IMR-90 (cell line): ENCODE measurements at regions not wholly inside any gene's neighbourhood (a gene's known extent, or its start where the extent isn't known, plus 50 kb on each side); places are given as distances from the start of the nearest gene placed in this dataset.

Experiments used
- ATAC-seq: fragments of 200-7000 bp; cut with Tn5 transposase; 2 replicates; pipeline ENCODE4 v1.9.1; 2020; ENCODE audit warnings: low read depth, mild to moderate bottlenecking, moderate library complexity
- BruUV-seq: library from RNA; stranded (reverse); fragments of 400-500 nt; replicated peaks from 2 replicates; lab custom pipeline; 2021; lab: Mats Ljungman, UMichigan
- CTCF ChIA-PET: fragments of 300-600 bp; formaldehyde crosslinking; extraction: SDS; loops from one replicate; lab custom pipeline; 2021; ENCODE audit warnings: antibody characterized with exemption; lab: Yijun Ruan, JAX
- POLR2A ChIA-PET: fragments of 300-600 bp; sonication (Branson Sonifier 250); formaldehyde crosslinking; loops from one replicate; lab custom pipeline; 2022; ENCODE audit warnings: antibody characterized with exemption; ENCODE audit not compliant: unreplicated experiment; lab: Charles Lee
- DNase-seq: peaks from one replicate; pipeline ENCODE4 v3.0.0; 2013
- H2AFZ ChIP-seq: replicated peaks from 2 replicates; pipeline ENCODE3; 2013; ENCODE audit warnings: low read length, mild to moderate bottlenecking; ENCODE audit not compliant: poor library complexity
- H2AK5ac ChIP-seq: 2 replicates; pipeline ENCODE4 v1.6.1; 2013; ENCODE audit warnings: low read depth, low read length, inconsistent platforms
- H2AK9ac ChIP-seq: replicated peaks from 2 replicates; pipeline ENCODE3; 2013; ENCODE audit warnings: mild to moderate bottlenecking, low read depth, low read length, moderate library complexity; ENCODE audit not compliant: poor library complexity
- H2BK120ac ChIP-seq: 2 replicates; pipeline ENCODE4 v1.6.1; 2013; ENCODE audit warnings: low read depth, low read length, inconsistent platforms
- H2BK15ac ChIP-seq: 3 replicates; pipeline ENCODE4 v1.6.1; 2013; ENCODE audit warnings: low read depth, low read length, inconsistent platforms
- H2BK20ac ChIP-seq: 2 replicates; pipeline ENCODE4 v1.6.1; 2013; ENCODE audit warnings: low read depth, mild to moderate bottlenecking, inconsistent platforms, low read length, moderate library complexity
- H2BK5ac ChIP-seq: 2 replicates; pipeline ENCODE4 v1.6.1; 2013; ENCODE audit warnings: mild to moderate bottlenecking, low read depth, low read length, inconsistent platforms; ENCODE audit not compliant: poor library complexity, severe bottlenecking
- H3K14ac ChIP-seq: replicated peaks from 2 replicates; pipeline ENCODE4 v1.6.1; 2013; ENCODE audit warnings: low read depth, low read length, inconsistent platforms
- H3K18ac ChIP-seq: 2 replicates; pipeline ENCODE4 v1.6.1; 2013; ENCODE audit warnings: low read depth, low read length, control low read depth
- H3K23ac ChIP-seq: 2 replicates; pipeline ENCODE4 v1.6.1; 2013; ENCODE audit warnings: low read depth, low read length, inconsistent platforms
- H3K27ac ChIP-seq: 2 replicates; pipeline ENCODE4 v1.5.1; 2013; ENCODE audit warnings: mild to moderate bottlenecking, control low read depth, low read length; ENCODE audit not compliant: insufficient read depth
- H3K27me3 ChIP-seq: 2 replicates; pipeline ENCODE4 v1.6.1; 2013; ENCODE audit warnings: low read length; ENCODE audit not compliant: control insufficient read depth, insufficient read depth
- H3K36me3 ChIP-seq: 2 replicates; pipeline ENCODE4 v1.6.1; 2013; ENCODE audit warnings: low read length, mixed read lengths; ENCODE audit not compliant: control insufficient read depth, insufficient read depth
- H3K4ac ChIP-seq: 2 replicates; pipeline ENCODE4 v1.6.1; 2013; ENCODE audit warnings: low read depth, low read length, inconsistent platforms
- H3K4me1 ChIP-seq: 2 replicates; pipeline ENCODE4 v1.6.1; 2013; ENCODE audit warnings: low read length, mixed read lengths; ENCODE audit not compliant: control insufficient read depth, insufficient read depth
- H3K4me2 ChIP-seq: 2 replicates; pipeline ENCODE4 v1.6.1; 2013; ENCODE audit warnings: low read depth, mild to moderate bottlenecking, control low read depth, low read length, moderate library complexity
- H3K4me3 ChIP-seq: 2 replicates; pipeline ENCODE4 v1.5.1; 2013; ENCODE audit warnings: low read depth, mild to moderate bottlenecking, control low read depth, low read length, moderate library complexity; ENCODE audit not compliant: insufficient read depth
- H3K56ac ChIP-seq: 2 replicates; pipeline ENCODE4 v1.6.1; 2013; ENCODE audit warnings: low read length, inconsistent platforms; ENCODE audit not compliant: insufficient read depth; ENCODE audit errors: extremely low read depth
- H3K79me1 ChIP-seq, 2 experiments: 2 replicates each; pipeline ENCODE4 v1.6.1; 2013; ENCODE audit warnings: low read length in 2 of 2, inconsistent platforms in 1 of 2, low read depth in 1 of 2
- H3K9ac ChIP-seq: 2 replicates; pipeline ENCODE4 v1.6.1; 2013; ENCODE audit warnings: low read depth, low read length, control low read depth
- H3K9me1 ChIP-seq: 2 replicates; pipeline ENCODE4 v1.6.1; 2013; ENCODE audit warnings: low read length, inconsistent platforms; ENCODE audit not compliant: insufficient read depth
- H3K9me3 ChIP-seq: 2 replicates; pipeline ENCODE4 v1.6.1; 2013; ENCODE audit warnings: low read length; ENCODE audit not compliant: control insufficient read depth, insufficient read depth
- H4K20me1 ChIP-seq: 2 replicates; pipeline ENCODE4 v1.6.1; 2013; ENCODE audit warnings: low read length, inconsistent platforms; ENCODE audit not compliant: insufficient read depth
- H4K5ac ChIP-seq: 2 replicates; pipeline ENCODE4 v1.6.1; 2013; ENCODE audit warnings: mild to moderate bottlenecking, low read depth, low read length, control low read depth
- H4K8ac ChIP-seq, 2 experiments: 2 replicates each; pipeline ENCODE4 v1.6.1; 2013; ENCODE audit warnings: low read depth in 2 of 2, low read length in 2 of 2, control low read depth in 1 of 2, inconsistent platforms in 1 of 2
- H4K91ac ChIP-seq: 2 replicates; pipeline ENCODE4 v1.6.1; 2013; ENCODE audit warnings: low read depth, low read length, inconsistent platforms; ENCODE audit not compliant: insufficient read depth
- CHD1 ChIP-seq: IDR thresholded peaks from 2 replicates; pipeline ENCODE4 v1.6.1; 2012; ENCODE audit warnings: low read depth, low read length, improper control_type of control experiment
- CTCF ChIP-seq: conservative IDR thresholded peaks from 2 replicates; pipeline ENCODE4 v1.5.1; 2012; ENCODE audit warnings: mild to moderate bottlenecking, low read depth, low read length, improper control_type of control experiment
- MAFK ChIP-seq: IDR thresholded peaks from 2 replicates; pipeline ENCODE4 v1.6.1; 2012; ENCODE audit warnings: low read depth, low read length, improper control_type of control experiment
- RCOR1 ChIP-seq: IDR thresholded peaks from 2 replicates; pipeline ENCODE4 v1.6.1; 2012; ENCODE audit warnings: mild to moderate bottlenecking, low read length, improper control_type of control experiment; ENCODE audit not compliant: insufficient replicate concordance
- RFX5 ChIP-seq: IDR thresholded peaks from 2 replicates; pipeline ENCODE4 v1.8.0; 2012; ENCODE audit warnings: low read depth, mild to moderate bottlenecking, low read length, moderate library complexity
- SMC3 ChIP-seq: fragments of 150-350 bp; IDR thresholded peaks from 2 replicates; pipeline ENCODE4 v1.6.1; 2016; ENCODE audit warnings: low read depth, mild to moderate bottlenecking, antibody characterized with exemption, low read length, moderate library complexity
- USF2 ChIP-seq: fragments of 150-350 bp; IDR thresholded peaks from 2 replicates; pipeline ENCODE4 v1.6.1; 2017; ENCODE audit warnings: mild to moderate bottlenecking, antibody characterized with exemption, low read length, low read depth
- WGBS, 2 experiments: methylation state at CpG; one replicate each; pipeline versions ENCODE4 v1.1.5 to v1.1.7; 2013; ENCODE audit warnings: missing lambda C conversion rate in 2 of 2; ENCODE audit not compliant: insufficient read length in 1 of 2; ENCODE audit errors: extremely low coverage in 2 of 2; 5-methylcytosine and 5-hydroxymethylcytosine counted together
- dilution Hi-C: fragments of 300-500 bp; cut with HindIII; formaldehyde crosslinking; loops from one replicate; pipeline ENCODE4 v1.14.3; 2018; ENCODE audit warnings: low sequenced_read_pairs; ENCODE audit not compliant: unreplicated experiment
- in situ Hi-C: fragments of 300-500 bp; cut with MboI; formaldehyde crosslinking; loops from 3 replicates; pipeline ENCODE4 v1.14.3; 2019; ENCODE audit warnings: low sequenced_read_pairs, inconsistent platforms, mixed read lengths
- intact Hi-C: fragments of 100-400 bp; cut with micrococcal nuclease; formaldehyde crosslinking; loops from 2 replicates; pipeline ENCODE4 v1.10.0; 2022

GRCh38 chr15:85920956-85921355, 126.2 kb upstream of the KLHL25 start:
- Histone ChIP-seq H3K9me3 (no peaks in the 10 kb centered on the region; the same call in 1 of the 2 replicates), H3K4me1 (no peaks in the 10 kb centered on the region), H2BK20ac (no peak overlapping the region), H3K14ac (no peak overlapping the region), H3K18ac (no peak overlapping the region), H2BK5ac (no peak overlapping the region), H3K9ac (no peak overlapping the region), H3K23ac (no peak overlapping the region), H3K36me3 (no peaks in the 10 kb centered on the region), H3K79me1 (no peaks in the 10 kb centered on the region), H2AFZ (no peak overlapping the region), H3K4me3 (no peak overlapping the region), H3K9me1 (no peaks in the 10 kb centered on the region), H3K56ac (no peak overlapping the region), H2AK5ac (no peak overlapping the region), H4K5ac (no peak overlapping the region), H4K8ac (no peak overlapping the region), H2AK9ac (peak overlapping the region; percentile 37), H3K4me2 (no peak overlapping the region), H3K27ac (no peak overlapping the region), H2BK120ac (no peak overlapping the region), H3K27me3 (no peaks in the 10 kb centered on the region), H4K91ac (no peak overlapping the region), H3K4ac (no peak overlapping the region), H4K20me1 (no peaks in the 10 kb centered on the region), H2BK15ac (no peak overlapping the region)
- in situ Hi-C loops (no loop called here), dilution Hi-C loops (no loop called here), intact Hi-C loops (no loop called here)
- no peak for DNase-seq
- POLR2A ChIA-PET, result no interaction called here
- CTCF ChIA-PET, result no interaction called here
- no TSS peak for BruUV-seq
- no peak for TF ChIP-seq SMC3
- no peak for TF ChIP-seq CHD1
- no peak for TF ChIP-seq RCOR1
- TF ChIP-seq USF2, result no peak
- TF ChIP-seq CTCF, result no peak
- no peak for TF ChIP-seq MAFK
- no peak for TF ChIP-seq RFX5
- WGBS, 2 experiments, result 42% methylated on average over 2 of the region's 5 CpGs; no CpG with 5 or more reads in 1 of the 2 experiments
- ATAC-seq, result no peak
